GM12874 (cell line): ENCODE measurements at regions not wholly inside any gene's neighbourhood (a gene's known extent, or its start where the extent isn't known, plus 50 kb on each side); places are given as distances from the start of the nearest gene placed in this dataset.

Experiments
- CTCF ChIP-seq: IDR thresholded peaks from 2 replicates; pipeline ENCODE4 v1.5.1; 2011; ENCODE audit warnings: low read depth, mild to moderate bottlenecking, control low read depth, low read length, moderate library complexity; ENCODE audit not compliant: insufficient read depth

GRCh38 chr17:51441431-51441830, 181.1 kb downstream of the UTP18 start:
- TF ChIP-seq CTCF: no peak

- TF ChIP-seq CTCF: no peak
These were observed 181.9 kb downstream of the UTP18 start for GRCh38 chr17:51442088-51442865.

GRCh38 chr17:51443646-51444045, 183.3 kb downstream of the UTP18 start:
- TF ChIP-seq CTCF: no peak

GRCh38 chr17:51445946-51446345, 185.6 kb downstream of the UTP18 start:
- no peak for TF ChIP-seq CTCF

- TF ChIP-seq CTCF: no peak
These were observed 194.2 kb downstream of the UTP18 start for GRCh38 chr17:51454456-51454978.

GRCh38 chr17:51455211-51455610, 194.9 kb downstream of the UTP18 start:
- TF ChIP-seq CTCF: no peak

- TF ChIP-seq CTCF: no peak
These were observed 195.6 kb downstream of the UTP18 start for GRCh38 chr17:51455931-51456330.
